Fibroblast of lung (primary cell): ENCODE measurements at regions not wholly inside any gene's neighbourhood (a gene's known extent, or its start where the extent isn't known, plus 50 kb on each side); places are given as distances from the start of the nearest gene placed in this dataset.
"Not testable (repeated sequence)": the region's sequence is repeated elsewhere in the genome, so short reads cannot be mapped to it uniquely, and the experiment has no call there.

Source experiments
- DNase-seq, 2 donors: peaks; one replicate each; pipeline versions ENCODE4 v3.0.0 to v3.0.0-alpha.2; 2010; ENCODE audit warnings: low read depth in 2 of 2
- H2AFZ ChIP-seq: 2 replicates; pipeline ENCODE4 v1.5.1; 2012; ENCODE audit warnings: low read length, control low read depth, inconsistent platforms
- H3K27ac ChIP-seq: 2 replicates; pipeline ENCODE4 v1.5.1; 2011; ENCODE audit warnings: low read length, control low read depth; ENCODE audit not compliant: insufficient read depth
- H3K27me3 ChIP-seq: 2 replicates; pipeline ENCODE4 v1.5.1; 2011; ENCODE audit warnings: mild to moderate bottlenecking, low read length; ENCODE audit not compliant: control insufficient read depth, insufficient read depth
- H3K36me3 ChIP-seq: 2 replicates; pipeline ENCODE4 v1.5.1; 2011; ENCODE audit warnings: low read length; ENCODE audit not compliant: control insufficient read depth, insufficient read depth
- H3K4me1 ChIP-seq: 2 replicates; pipeline ENCODE4 v1.5.1; 2011; ENCODE audit warnings: low read length; ENCODE audit not compliant: control insufficient read depth, insufficient read depth; ENCODE audit errors: extremely low read depth
- H3K4me2 ChIP-seq: 2 replicates; pipeline ENCODE4 v1.5.1; 2011; ENCODE audit warnings: low read length, control low read depth; ENCODE audit not compliant: insufficient read depth; ENCODE audit errors: extremely low read depth
- H3K4me3 ChIP-seq, 4 experiments: fragments of 200-600 bp in 1 of 4; sonication (generic) in 1 of 4; replicated peaks in 1 of 4; 2 replicates each; pipeline ENCODE4 v1.5.1; 2011 to 2016; ENCODE audit warnings: low read length in 4 of 4, low read depth in 3 of 4, mild to moderate bottlenecking in 3 of 4, control low read depth in 2 of 4, inconsistent platforms in 1 of 4, mixed read lengths in 1 of 4; ENCODE audit not compliant: insufficient read depth in 1 of 4; ENCODE audit errors: control extremely low read depth in 1 of 4
- H3K79me2 ChIP-seq: 2 replicates; pipeline ENCODE4 v1.5.1; 2012; ENCODE audit warnings: mild to moderate bottlenecking, low read length, inconsistent platforms; ENCODE audit not compliant: control insufficient read depth, insufficient read depth
- H3K9ac ChIP-seq: 2 replicates; pipeline ENCODE4 v1.5.1; 2011; ENCODE audit warnings: mild to moderate bottlenecking, low read length, control low read depth; ENCODE audit not compliant: insufficient read depth
- H3K9me3 ChIP-seq: 2 replicates; pipeline ENCODE4 v1.5.1; 2012; ENCODE audit warnings: low read depth, low read length; ENCODE audit not compliant: control insufficient read depth, insufficient read depth
- H4K20me1 ChIP-seq: 2 replicates; pipeline ENCODE4 v1.5.1; 2011; ENCODE audit warnings: low read length; ENCODE audit not compliant: control insufficient read depth, insufficient read depth; ENCODE audit errors: extremely low read depth
- EZH2 ChIP-seq: IDR thresholded peaks from 2 replicates; pipeline ENCODE4 v1.5.1; 2012; ENCODE audit warnings: low read length, control low read depth, mild to moderate bottlenecking; ENCODE audit errors: missing control alignments
- TF ChIP-seq, protein P1 (sequence below), 2 donors: IDR thresholded peaks in 1 of 2; conservative IDR thresholded peaks in 1 of 2; 1 replicate in 1 of 2; 2 replicates in 1 of 2; pipeline ENCODE4 v1.5.1; 2011 to 2012; ENCODE audit warnings: low read length in 2 of 2, control low read depth in 1 of 2, inconsistent platforms in 1 of 2, low read depth in 1 of 2, mild to moderate bottlenecking in 1 of 2

DNA sequence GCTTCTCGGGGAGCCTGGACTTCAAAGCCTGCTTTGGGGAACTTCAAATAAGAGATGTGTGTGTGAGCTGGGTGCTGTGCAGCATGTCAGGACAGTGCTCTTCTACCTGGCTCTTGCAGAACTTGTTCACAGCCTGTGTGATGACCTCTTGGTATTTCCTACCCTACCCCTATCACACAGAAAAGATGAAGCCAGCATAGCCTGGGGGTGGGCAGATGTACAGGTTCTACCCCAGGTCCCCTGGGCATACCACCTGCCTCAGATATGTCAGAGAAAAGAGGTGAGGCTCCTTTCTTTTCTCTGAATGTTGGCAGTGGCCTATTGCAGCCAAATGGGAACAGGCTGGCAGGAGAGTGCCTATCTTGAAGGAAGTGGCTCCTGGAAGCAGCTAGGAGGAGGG lies 111.7 kb upstream of the ALG10B start:
- no peak overlapping the region for H2AFZ ChIP-seq
- no peak overlapping the region for H3K4me3 ChIP-seq
- no peak for DNase-seq
- no peak overlapping the region for H3K27ac ChIP-seq
- H3K9me3 ChIP-seq, result no peaks in the 10 kb centered on the region
- H4K20me1 ChIP-seq, result no peaks in the 10 kb centered on the region
- no peaks in the 10 kb centered on the region for H3K36me3 ChIP-seq
- no peaks in the 10 kb centered on the region for H3K27me3 ChIP-seq
- H3K4me2 ChIP-seq, result no peak overlapping the region
- TF ChIP-seq, protein P1, sequence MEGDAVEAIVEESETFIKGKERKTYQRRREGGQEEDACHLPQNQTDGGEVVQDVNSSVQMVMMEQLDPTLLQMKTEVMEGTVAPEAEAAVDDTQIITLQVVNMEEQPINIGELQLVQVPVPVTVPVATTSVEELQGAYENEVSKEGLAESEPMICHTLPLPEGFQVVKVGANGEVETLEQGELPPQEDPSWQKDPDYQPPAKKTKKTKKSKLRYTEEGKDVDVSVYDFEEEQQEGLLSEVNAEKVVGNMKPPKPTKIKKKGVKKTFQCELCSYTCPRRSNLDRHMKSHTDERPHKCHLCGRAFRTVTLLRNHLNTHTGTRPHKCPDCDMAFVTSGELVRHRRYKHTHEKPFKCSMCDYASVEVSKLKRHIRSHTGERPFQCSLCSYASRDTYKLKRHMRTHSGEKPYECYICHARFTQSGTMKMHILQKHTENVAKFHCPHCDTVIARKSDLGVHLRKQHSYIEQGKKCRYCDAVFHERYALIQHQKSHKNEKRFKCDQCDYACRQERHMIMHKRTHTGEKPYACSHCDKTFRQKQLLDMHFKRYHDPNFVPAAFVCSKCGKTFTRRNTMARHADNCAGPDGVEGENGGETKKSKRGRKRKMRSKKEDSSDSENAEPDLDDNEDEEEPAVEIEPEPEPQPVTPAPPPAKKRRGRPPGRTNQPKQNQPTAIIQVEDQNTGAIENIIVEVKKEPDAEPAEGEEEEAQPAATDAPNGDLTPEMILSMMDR (conservative IDR thresholded peaks at IDR 0.05 in 1 of 2, IDR thresholded peaks at IDR 0.05 in 1 of 2; ENCODE audit: low read depth in 1 of 2, low read length in 2 of 2), result no peak
- TF ChIP-seq EZH2, result no peak
- no peaks in the 10 kb centered on the region for H3K4me1 ChIP-seq
- no peaks in the 10 kb centered on the region for H3K79me2 ChIP-seq
- H3K9ac ChIP-seq, result no peak overlapping the region

DNA sequence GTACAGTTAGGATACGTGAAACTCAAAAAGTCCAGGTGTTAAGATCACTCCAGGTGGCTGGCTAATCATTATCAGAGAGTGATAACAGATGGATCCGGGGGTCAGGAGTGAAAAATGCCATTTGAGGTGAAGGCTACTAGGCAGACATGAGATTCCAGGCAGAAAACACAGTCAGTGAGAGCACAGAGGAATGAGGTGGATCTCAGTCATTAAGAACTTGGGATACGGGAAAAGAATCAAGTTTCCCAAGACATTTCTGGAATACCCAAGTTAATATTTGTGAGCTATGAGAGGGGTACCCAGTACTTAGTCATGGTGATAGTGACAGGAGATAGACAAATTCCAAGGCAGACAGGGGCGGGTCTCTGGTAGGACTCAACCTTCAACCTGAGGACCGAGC lies 94.6 kb upstream of the ALG10B start:
- H3K9me3 ChIP-seq, result no peaks in the 10 kb centered on the region
- H2AFZ ChIP-seq, result no peak overlapping the region
- H4K20me1 ChIP-seq, result no peaks in the 10 kb centered on the region

GRCh38 chr12:38238328-38238727 lies 78.2 kb upstream of the ALG10B start:
- H3K27me3 ChIP-seq, H3K27ac ChIP-seq, H3K9me3 ChIP-seq, H3K9ac ChIP-seq, H3K79me2 ChIP-seq, H4K20me1 ChIP-seq, DNase-seq, H3K4me2 ChIP-seq, H3K4me3 ChIP-seq, H3K36me3 ChIP-seq, H3K4me1 ChIP-seq, H2AFZ ChIP-seq: not testable (repeated sequence)

More for the DNA sequence above, 94.6 kb upstream of the ALG10B start:
- no peaks in the 10 kb centered on the region for H3K36me3 ChIP-seq
- no peaks in the 10 kb centered on the region for H3K27me3 ChIP-seq
- no peak overlapping the region for H3K4me3 ChIP-seq
- H3K9ac ChIP-seq, result no peak overlapping the region
- H3K4me1 ChIP-seq, result no peaks in the 10 kb centered on the region
- no peak for TF ChIP-seq EZH2
- TF ChIP-seq, protein P1 (conservative IDR thresholded peaks at IDR 0.05 in 1 of 2, IDR thresholded peaks at IDR 0.05 in 1 of 2; ENCODE audit: low read depth in 1 of 2, low read length in 2 of 2), result no peak
- no peak overlapping the region for H3K4me2 ChIP-seq
- no peak overlapping the region for H3K27ac ChIP-seq
- DNase-seq, result no peak
- no peaks in the 10 kb centered on the region for H3K79me2 ChIP-seq
